K562 (cell line): ENCODE measurements at regions not wholly inside any gene's neighbourhood (a gene's known extent, or its start where the extent isn't known, plus 50 kb on each side); places are given as distances from the start of the nearest gene placed in this dataset.

Source experiments
- ATAC-seq: fragments of 200-7000 bp; cut with Tn5 transposase; 3 replicates; pipeline ENCODE4 v1.9.1; 2020; ENCODE audit warnings: moderate library complexity
- BruUV-seq: library from RNA; stranded (reverse); fragments of 400-500 nt; replicated peaks from 2 replicates; lab custom pipeline; 2021; lab: Mats Ljungman, UMichigan
- CTCF ChIA-PET: fragments of 300-600 bp; formaldehyde crosslinking; extraction: SDS; loops from one replicate; lab custom pipeline; 2021; ENCODE audit warnings: low intra/inter-chr PET ratio; lab: Yijun Ruan, JAX
- POLR2A ChIA-PET: fragments of 300-600, 350-650 bp; sonication (Branson Sonifier 250); formaldehyde crosslinking; extraction: SDS; loops from one replicate; lab custom pipeline; 2021; ENCODE audit warnings: antibody characterized with exemption, inconsistent platforms; lab: Yijun Ruan, JAX
- DNase-seq, 4 experiments: peaks; one replicate each; pipeline versions ENCODE4 v3.0.0 to v3.0.0-alpha.2; 2011 to 2018; ENCODE audit warnings: low spot score in 3 of 4, mixed read lengths in 3 of 4; ENCODE audit errors: extremely low read depth in 1 of 4
- FAIRE-seq: peaks from 2 replicates; lab custom pipeline; 2011; peaks lifted over from hg19 to GRCh38; lab: Jason Lieb, UNC
- H2AFZ ChIP-seq: 2 replicates; pipeline ENCODE4 v1.6.0; 2011; ENCODE audit warnings: low read depth, low read length, control low read depth, inconsistent platforms
- H3K27ac ChIP-seq: fragments of 200-600 bp; 3 replicates; pipeline ENCODE4 v1.8.0; 2011; ENCODE audit warnings: low read depth, mild to moderate bottlenecking, control low read depth, inconsistent platforms, low read length, moderate library complexity, mixed read lengths; ENCODE audit errors: extremely low read depth
- H3K27me3 ChIP-seq, 2 experiments: fragments of 300-600 bp in 1 of 2; 2 replicates in 1 of 2; 3 replicates in 1 of 2; pipeline versions ENCODE4 v1.6.0 to v1.8.0; 2011; ENCODE audit warnings: inconsistent platforms in 2 of 2, low read length in 2 of 2, mild to moderate bottlenecking in 1 of 2, mixed read lengths in 1 of 2, moderate library complexity in 1 of 2; ENCODE audit not compliant: control insufficient read depth in 2 of 2, insufficient read depth in 2 of 2
- H3K36me3 ChIP-seq: fragments of 300-600 bp; 3 replicates; pipeline ENCODE4 v1.8.0; 2011; ENCODE audit warnings: mild to moderate bottlenecking, low read length, inconsistent platforms; ENCODE audit not compliant: control insufficient read depth, insufficient read depth
- H3K4me1 ChIP-seq, 2 experiments: fragments of 200-600 bp in 1 of 2; replicated peaks in 1 of 2; 2 replicates in 1 of 2; 3 replicates in 1 of 2; pipeline versions ENCODE4 v1.5.1 to v1.8.0; 2011; ENCODE audit warnings: inconsistent platforms in 2 of 2, low read length in 2 of 2, mild to moderate bottlenecking in 1 of 2, mixed read lengths in 1 of 2, moderate library complexity in 1 of 2; ENCODE audit not compliant: control insufficient read depth in 2 of 2, insufficient read depth in 2 of 2
- H3K4me2 ChIP-seq: 2 replicates; pipeline ENCODE4 v1.6.1; 2011; ENCODE audit warnings: low read length, control low read depth, inconsistent platforms, mixed read lengths; ENCODE audit not compliant: insufficient read depth
- H3K4me3 ChIP-seq: fragments of 200-600 bp; sonication (generic), shearing (Covaris generic); 2 replicates; pipeline ENCODE4 v1.5.1; 2016; ENCODE audit warnings: control low read depth, inconsistent platforms
- H3K79me2 ChIP-seq: fragments of 200-600 bp; 3 replicates; pipeline ENCODE4 v1.8.0; 2011; ENCODE audit warnings: low read length, inconsistent platforms; ENCODE audit not compliant: control insufficient read depth, insufficient read depth
- H3K9ac ChIP-seq, 2 experiments: 2 replicates each; pipeline versions ENCODE4 v1.6.0 to v1.6.1; 2011; ENCODE audit warnings: low read depth in 2 of 2, low read length in 2 of 2, control low read depth in 1 of 2, inconsistent platforms in 1 of 2, mild to moderate bottlenecking in 1 of 2, mixed read lengths in 1 of 2; ENCODE audit not compliant: insufficient read depth in 1 of 2
- H3K9me1 ChIP-seq: one replicate; pipeline ENCODE4 v1.6.0; 2011; ENCODE audit warnings: inconsistent platforms, mild to moderate bottlenecking, low read length, moderate library complexity; ENCODE audit not compliant: control insufficient read depth, insufficient read depth
- H3K9me3 ChIP-seq: replicated peaks from 2 replicates; pipeline ENCODE4 v1.5.1; 2011; ENCODE audit warnings: low read depth, low read length, inconsistent platforms; ENCODE audit not compliant: control insufficient read depth, insufficient read depth
- H4K20me1 ChIP-seq: replicated peaks from 2 replicates; pipeline ENCODE4 v1.6.1; 2011; ENCODE audit warnings: low read length, inconsistent platforms, mixed read lengths; ENCODE audit not compliant: control insufficient read depth, insufficient read depth
- BCOR ChIP-seq: fragments of 450-650 bp; IDR thresholded peaks from 2 replicates; pipeline ENCODE4 v1.6.1; 2016
- FOSL1 ChIP-seq: fragments of 200-800 bp; sonication (Bioruptor generic); conservative IDR thresholded peaks from 2 replicates; pipeline ENCODE4 v1.6.1; 2016; ENCODE audit warnings: missing genetic modification characterization, missing compliant biosample characterization
- MCM2 ChIP-seq: fragments of 450-650 bp; IDR thresholded peaks from 2 replicates; pipeline ENCODE4 v1.6.1; 2017; ENCODE audit warnings: low read depth, mild to moderate bottlenecking
- NFRKB ChIP-seq: fragments of 450-650 bp; IDR thresholded peaks from 2 replicates; pipeline ENCODE4 v1.6.1; 2016; ENCODE audit warnings: low read depth
- ZFP30 ChIP-seq: fragments of 250-450 bp; sonication (Bioruptor Pico); IDR thresholded peaks from 2 replicates; pipeline ENCODE4 v1.8.0; 2022; ENCODE audit warnings: moderate library complexity, mild to moderate bottlenecking, inconsistent platforms, borderline replicate concordance
- ZKSCAN8 ChIP-seq: fragments of 200-800 bp; sonication (Bioruptor generic); IDR thresholded peaks from 2 replicates; pipeline ENCODE4 v1.6.1; 2016; ENCODE audit warnings: missing genetic modification characterization, missing compliant biosample characterization
- in situ Hi-C: fragments of 300-500 bp; cut with MboI; formaldehyde crosslinking; loops from 4 replicates; pipeline ENCODE4 v1.15.0; 2018; ENCODE audit warnings: inconsistent platforms, mixed read lengths
- intact Hi-C: fragments of 100-400 bp; cut with micrococcal nuclease; formaldehyde crosslinking; loops from 2 replicates; pipeline ENCODE4 v1.14.2; 2022
- TF ChIP-seq, protein P1 (sequence below): fragments of 450-650 bp; formaldehyde crosslinking; IDR thresholded peaks from 2 replicates; pipeline ENCODE4 v1.4.0; 2022; ENCODE audit warnings: missing genetic modification characterization
- TF ChIP-seq, protein P2 (sequence below): fragments of 250-450 bp; sonication (Bioruptor Pico); IDR thresholded peaks from 2 replicates; pipeline ENCODE4 v1.8.0; 2021; ENCODE audit warnings: moderate library complexity, mild to moderate bottlenecking, inconsistent platforms
- TF ChIP-seq, protein P3 (sequence below): fragments of 150-350 bp; conservative IDR thresholded peaks from 2 replicates; pipeline ENCODE4 v1.6.1; 2014; ENCODE audit warnings: low read length

DNA sequence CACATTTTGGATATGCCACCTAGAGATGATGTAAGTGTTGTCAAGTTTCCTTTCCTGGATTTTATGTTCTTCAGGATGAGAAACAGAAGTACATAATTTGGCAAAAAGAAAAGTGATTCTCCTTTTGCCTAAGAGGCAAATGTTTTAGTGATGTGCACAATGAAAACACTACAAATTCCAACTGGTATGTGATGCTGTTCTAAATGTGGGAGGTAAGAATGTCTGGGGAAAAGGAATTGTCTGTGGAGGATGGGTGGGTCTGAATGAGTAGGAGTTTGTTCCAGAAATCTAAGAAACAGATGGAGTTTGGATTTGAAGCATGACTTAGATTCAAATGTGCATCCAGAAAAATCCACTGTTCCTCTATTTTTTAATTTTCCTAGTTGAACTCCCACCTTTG lies 473.6 kb upstream of the SPRY2 start:
- in situ Hi-C loops (no loop called here), intact Hi-C loops (no loop called here)
- no peaks in the 10 kb centered on the region for H3K9me1 ChIP-seq
- H3K36me3 ChIP-seq: no peaks in the 10 kb centered on the region
- DNase-seq: no peak
- ChIA-PET POLR2A (no interaction called here), CTCF (no interaction called here)
- BruUV-seq: no TSS peak
- no peak overlapping the region for H3K27ac ChIP-seq
- H3K4me3 ChIP-seq: no peak overlapping the region
- no peak overlapping the region for H2AFZ ChIP-seq
- H4K20me1 ChIP-seq: no peaks in the 10 kb centered on the region
- H3K9me3 ChIP-seq: 0 out of 2 replicates have a peak, but pooled peaks cover 3% of the 10 kb centered on the region
- H3K27me3 ChIP-seq: no peaks in the 10 kb centered on the region
- TF ChIP-seq FOSL1 (tag): no peak
- TF ChIP-seq BCOR: no peak
- TF ChIP-seq ZFP30 (CRISPR knock-in tag): no peak
- TF ChIP-seq, protein P1, sequence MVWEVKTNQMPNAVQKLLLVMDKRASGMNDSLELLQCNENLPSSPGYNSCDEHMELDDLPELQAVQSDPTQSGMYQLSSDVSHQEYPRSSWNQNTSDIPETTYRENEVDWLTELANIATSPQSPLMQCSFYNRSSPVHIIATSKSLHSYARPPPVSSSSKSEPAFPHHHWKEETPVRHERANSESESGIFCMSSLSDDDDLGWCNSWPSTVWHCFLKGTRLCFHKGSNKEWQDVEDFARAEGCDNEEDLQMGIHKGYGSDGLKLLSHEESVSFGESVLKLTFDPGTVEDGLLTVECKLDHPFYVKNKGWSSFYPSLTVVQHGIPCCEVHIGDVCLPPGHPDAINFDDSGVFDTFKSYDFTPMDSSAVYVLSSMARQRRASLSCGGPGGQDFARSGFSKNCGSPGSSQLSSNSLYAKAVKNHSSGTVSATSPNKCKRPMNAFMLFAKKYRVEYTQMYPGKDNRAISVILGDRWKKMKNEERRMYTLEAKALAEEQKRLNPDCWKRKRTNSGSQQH (CRISPR knock-in tag): no peak
- TF ChIP-seq, protein P2, sequence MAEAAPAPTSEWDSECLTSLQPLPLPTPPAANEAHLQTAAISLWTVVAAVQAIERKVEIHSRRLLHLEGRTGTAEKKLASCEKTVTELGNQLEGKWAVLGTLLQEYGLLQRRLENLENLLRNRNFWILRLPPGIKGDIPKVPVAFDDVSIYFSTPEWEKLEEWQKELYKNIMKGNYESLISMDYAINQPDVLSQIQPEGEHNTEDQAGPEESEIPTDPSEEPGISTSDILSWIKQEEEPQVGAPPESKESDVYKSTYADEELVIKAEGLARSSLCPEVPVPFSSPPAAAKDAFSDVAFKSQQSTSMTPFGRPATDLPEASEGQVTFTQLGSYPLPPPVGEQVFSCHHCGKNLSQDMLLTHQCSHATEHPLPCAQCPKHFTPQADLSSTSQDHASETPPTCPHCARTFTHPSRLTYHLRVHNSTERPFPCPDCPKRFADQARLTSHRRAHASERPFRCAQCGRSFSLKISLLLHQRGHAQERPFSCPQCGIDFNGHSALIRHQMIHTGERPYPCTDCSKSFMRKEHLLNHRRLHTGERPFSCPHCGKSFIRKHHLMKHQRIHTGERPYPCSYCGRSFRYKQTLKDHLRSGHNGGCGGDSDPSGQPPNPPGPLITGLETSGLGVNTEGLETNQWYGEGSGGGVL (CRISPR knock-in tag): no peak
- no peak for TF ChIP-seq MCM2
- TF ChIP-seq ZKSCAN8: no peak
- no peak for TF ChIP-seq NFRKB
- TF ChIP-seq, protein P3, sequence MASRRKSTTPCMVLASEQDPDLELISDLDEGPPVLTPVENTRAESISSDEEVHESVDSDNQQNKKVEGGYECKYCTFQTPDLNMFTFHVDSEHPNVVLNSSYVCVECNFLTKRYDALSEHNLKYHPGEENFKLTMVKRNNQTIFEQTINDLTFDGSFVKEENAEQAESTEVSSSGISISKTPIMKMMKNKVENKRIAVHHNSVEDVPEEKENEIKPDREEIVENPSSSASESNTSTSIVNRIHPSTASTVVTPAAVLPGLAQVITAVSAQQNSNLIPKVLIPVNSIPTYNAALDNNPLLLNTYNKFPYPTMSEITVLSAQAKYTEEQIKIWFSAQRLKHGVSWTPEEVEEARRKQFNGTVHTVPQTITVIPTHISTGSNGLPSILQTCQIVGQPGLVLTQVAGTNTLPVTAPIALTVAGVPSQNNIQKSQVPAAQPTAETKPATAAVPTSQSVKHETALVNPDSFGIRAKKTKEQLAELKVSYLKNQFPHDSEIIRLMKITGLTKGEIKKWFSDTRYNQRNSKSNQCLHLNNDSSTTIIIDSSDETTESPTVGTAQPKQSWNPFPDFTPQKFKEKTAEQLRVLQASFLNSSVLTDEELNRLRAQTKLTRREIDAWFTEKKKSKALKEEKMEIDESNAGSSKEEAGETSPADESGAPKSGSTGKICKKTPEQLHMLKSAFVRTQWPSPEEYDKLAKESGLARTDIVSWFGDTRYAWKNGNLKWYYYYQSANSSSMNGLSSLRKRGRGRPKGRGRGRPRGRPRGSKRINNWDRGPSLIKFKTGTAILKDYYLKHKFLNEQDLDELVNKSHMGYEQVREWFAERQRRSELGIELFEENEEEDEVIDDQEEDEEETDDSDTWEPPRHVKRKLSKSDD: no peak
- no peak overlapping the region for H3K9ac ChIP-seq
- H3K4me1 ChIP-seq: no peaks in the 10 kb centered on the region
- H3K79me2 ChIP-seq: no peaks in the 10 kb centered on the region
- ATAC-seq: no peak
- no peak for FAIRE-seq
- no peak overlapping the region for H3K4me2 ChIP-seq
